ENCODE measurements at regions not wholly inside any gene's neighbourhood (a gene's known extent, or its start where the extent isn't known, plus 50 kb on each side); places are given as distances from the start of the nearest gene placed in this dataset.

GRCh38 chr11:81255895-81256294 lies 1477.8 kb downstream of the FAM181B start:
- intact Hi-C loops (cut with micrococcal nuclease; ENCODE audit: unreplicated experiment): no loop called here
- ChIA-PET POLR2A (no interaction called here), CTCF (ENCODE audit: unreplicated experiment) (no interaction called here)
- TF ChIP-seq EZH2phosphoT487 (IDR thresholded peaks at IDR 0.05; ENCODE audit: borderline replicate concordance, low read depth, low read length): no peak
- no peak for TF ChIP-seq CTCF (conservative IDR thresholded peaks at IDR 0.05; ENCODE audit: low read length)
- H3K4me1 ChIP-seq (ENCODE audit: insufficient read depth, low read length, poor library complexity, severe bottlenecking): no peaks in the 10 kb centered on the region
- no peaks in the 10 kb centered on the region for H3K36me3 ChIP-seq (ENCODE audit: insufficient read depth, low read length)
- no TSS peak for BruUV-seq (replicated peaks)
- no peaks in the 10 kb centered on the region for H4K20me1 ChIP-seq (ENCODE audit: insufficient read depth, low read length)
- H3K9me3 ChIP-seq (ENCODE audit: low read length): no peaks in the 10 kb centered on the region
- H3K27ac ChIP-seq (ENCODE audit: low read depth, low read length, poor library complexity, severe bottlenecking): no peak overlapping the region
- H2AFZ ChIP-seq (ENCODE audit: low read length): no peak overlapping the region
- DNase-seq (ENCODE audit: low spot score): no peak
- no peak overlapping the region for H3K4me3 ChIP-seq (ENCODE audit: low read depth, low read length, poor library complexity, severe bottlenecking)
- no peaks in the 10 kb centered on the region for H3K79me2 ChIP-seq (ENCODE audit: insufficient read depth, low read depth, low read length)
- H3K9me2 ChIP-seq (ENCODE audit: insufficient read depth, low read length): no peaks in the 10 kb centered on the region
- H3K4me2 ChIP-seq (ENCODE audit: low read length): no peak overlapping the region

DNA sequence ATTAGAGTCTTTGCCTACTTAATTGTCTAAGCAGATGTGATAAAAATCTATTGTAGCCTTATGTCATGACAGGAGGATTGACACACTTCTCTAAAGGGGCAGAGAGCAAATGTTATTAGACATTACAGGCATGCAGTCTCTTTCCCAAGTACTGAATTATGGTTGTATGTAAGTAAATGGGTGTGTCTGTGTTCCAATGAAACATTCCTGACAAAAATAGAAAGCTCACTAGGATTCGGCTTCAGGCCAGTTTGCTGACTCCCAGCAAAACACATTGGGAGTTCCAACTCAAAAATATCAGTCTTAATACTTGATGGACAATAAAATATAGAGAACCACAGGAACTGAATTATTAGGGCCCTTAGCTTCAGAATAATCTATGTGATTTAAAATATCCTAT lies 1480.4 kb downstream of the FAM181B start:
- DNase-seq (ENCODE audit: low spot score): no peak
- H3K9me2 ChIP-seq (ENCODE audit: insufficient read depth, low read length): no peaks in the 10 kb centered on the region
- ChIA-PET CTCF (ENCODE audit: unreplicated experiment) (no interaction called here), POLR2A (interaction anchor here (0.6 to 0.7 kb wide), 2 partner anchors 211 to 379 kb away, joined by 3 read pairs; no protein-coding TSS in a partner anchor)
- H3K4me1 ChIP-seq (ENCODE audit: insufficient read depth, low read length, poor library complexity, severe bottlenecking): no peaks in the 10 kb centered on the region
- no peaks in the 10 kb centered on the region for H4K20me1 ChIP-seq (ENCODE audit: insufficient read depth, low read length)
- no peak overlapping the region for H2AFZ ChIP-seq (ENCODE audit: low read length)
- H3K4me3 ChIP-seq (ENCODE audit: low read depth, low read length, poor library complexity, severe bottlenecking): no peak overlapping the region
- H3K36me3 ChIP-seq (ENCODE audit: insufficient read depth, low read length): no peaks in the 10 kb centered on the region
- no peaks in the 10 kb centered on the region for H3K79me2 ChIP-seq (ENCODE audit: insufficient read depth, low read depth, low read length)
- H3K4me2 ChIP-seq (ENCODE audit: low read length): no peak overlapping the region
- intact Hi-C loops (cut with micrococcal nuclease; ENCODE audit: unreplicated experiment): no loop called here
- TF ChIP-seq CTCF (conservative IDR thresholded peaks at IDR 0.05; ENCODE audit: low read length): no peak
- no peak for TF ChIP-seq EZH2phosphoT487 (IDR thresholded peaks at IDR 0.05; ENCODE audit: borderline replicate concordance, low read depth, low read length)
- no peaks in the 10 kb centered on the region for H3K9me3 ChIP-seq (ENCODE audit: low read length)
- no peak overlapping the region for H3K27ac ChIP-seq (ENCODE audit: low read depth, low read length, poor library complexity, severe bottlenecking)
- BruUV-seq (replicated peaks): no TSS peak

GRCh38 chr11:81246941-81247340 lies 1486.7 kb downstream of the FAM181B start:
- Histone ChIP-seq H3K4me1 (ENCODE audit: insufficient read depth, low read length, poor library complexity, severe bottlenecking) (no peaks in the 10 kb centered on the region), H3K27ac (ENCODE audit: low read depth, low read length, poor library complexity, severe bottlenecking) (no peak overlapping the region), H3K9me3 (ENCODE audit: low read length) (no peaks in the 10 kb centered on the region), H3K36me3 (ENCODE audit: insufficient read depth, low read length) (no peaks in the 10 kb centered on the region), H3K4me2 (ENCODE audit: low read length) (no peak overlapping the region), H2AFZ (ENCODE audit: low read length) (no peak overlapping the region), H4K20me1 (ENCODE audit: insufficient read depth, low read length) (no peaks in the 10 kb centered on the region), H3K4me3 (ENCODE audit: low read depth, low read length, poor library complexity, severe bottlenecking) (no peak overlapping the region), H3K9me2 (ENCODE audit: insufficient read depth, low read length) (no peaks in the 10 kb centered on the region), H3K79me2 (ENCODE audit: insufficient read depth, low read depth, low read length) (no peaks in the 10 kb centered on the region)
- intact Hi-C loops (cut with micrococcal nuclease; ENCODE audit: unreplicated experiment): no loop called here
- no peak for DNase-seq (ENCODE audit: low spot score)
- ChIA-PET CTCF (ENCODE audit: unreplicated experiment) (no interaction called here), POLR2A (no interaction called here)
- BruUV-seq (replicated peaks): no TSS peak
- TF ChIP-seq CTCF (conservative IDR thresholded peaks at IDR 0.05; ENCODE audit: low read length): no peak
- TF ChIP-seq EZH2phosphoT487 (IDR thresholded peaks at IDR 0.05; ENCODE audit: borderline replicate concordance, low read depth, low read length): no peak
